Ovary (tissue), 7 donors: ENCODE measurements at regions not wholly inside any gene's neighbourhood (a gene's known extent, or its start where the extent isn't known, plus 50 kb on each side); places are given as distances from the start of the nearest gene placed in this dataset.

Experiments used
- DNase-seq, 5 donors: peaks; one replicate each; pipeline ENCODE4 v3.0.0-alpha.2; 2019 to 2020
- H3K27ac ChIP-seq, 2 donors: fragments of 200-600 bp; one replicate each; pipeline versions ENCODE4 v1.5.1 to v1.8.0; 2019 to 2022
- H3K27me3 ChIP-seq: fragments of 200-600 bp; one replicate; pipeline ENCODE4 v1.8.0; 2022
- H3K36me3 ChIP-seq: fragments of 200-600 bp; sonication (generic); one replicate; pipeline ENCODE4 v1.5.1; 2019
- H3K4me1 ChIP-seq: one replicate; pipeline ENCODE4 v1.8.1; 2013; ENCODE audit warnings: mild to moderate bottlenecking, moderate library complexity; ENCODE audit not compliant: insufficient read depth
- H3K4me3 ChIP-seq: fragments of 200-600 bp; sonication (generic); one replicate; pipeline ENCODE4 v1.5.1; 2017
- H3K9me3 ChIP-seq, 2 donors: fragments of 200-600 bp in 1 of 2; sonication (generic) in 1 of 2; one replicate each; pipeline versions ENCODE4 v1.5.1 to v1.8.1; 2013 to 2019; ENCODE audit warnings: mild to moderate bottlenecking in 1 of 2, moderate library complexity in 1 of 2
- EP300 ChIP-seq: sonication (generic); formaldehyde crosslinking; IDR thresholded peaks from one replicate; pipeline ENCODE4 v1.6.1; 2017; ENCODE audit warnings: antibody characterized with exemption
- POLR2A ChIP-seq: fragments of 450-650 bp; IDR thresholded peaks from one replicate; pipeline ENCODE4 v1.6.1; 2017; ENCODE audit warnings: antibody characterized with exemption, mild to moderate bottlenecking, moderate library complexity
- WGBS, 3 donors: extraction: QIAGEN DNeasy Blood & Tissue Kit in 1 of 3; methylation state at CpG; one replicate each; pipeline versions ENCODE4 v1.1.5 to v1.1.7; 2013 to 2017; 5-methylcytosine and 5-hydroxymethylcytosine counted together
- intact Hi-C, 4 donors: fragments of 100-400 bp; cut with DNase I; formaldehyde crosslinking; loops; one replicate each; pipeline versions ENCODE4 v1.11.0 to v1.15.1; 2022 to 2023
- TF ChIP-seq, protein P1 (sequence below), 3 donors: fragments of 450-650 bp in 2 of 3; fragments of 200-600 bp in 1 of 3; IDR thresholded peaks; one replicate each; pipeline versions ENCODE4 v1.5.1 to v1.8.0; 2016 to 2022; ENCODE audit warnings: antibody characterized with exemption in 3 of 3, mild to moderate bottlenecking in 1 of 3
- donor health status: DM: no; HTN: no; CAD: no; lungs with moderate emphysema.
- donor health status: DM: no; HTN: no; CAD: no.
- donor health status: Bipolar disorder and iron deficiency.
- donor health status: DM: no; HTN: no; CAD: no.
- donor health status: DM: yes; HTN: yes; CAD: no.

DNA sequence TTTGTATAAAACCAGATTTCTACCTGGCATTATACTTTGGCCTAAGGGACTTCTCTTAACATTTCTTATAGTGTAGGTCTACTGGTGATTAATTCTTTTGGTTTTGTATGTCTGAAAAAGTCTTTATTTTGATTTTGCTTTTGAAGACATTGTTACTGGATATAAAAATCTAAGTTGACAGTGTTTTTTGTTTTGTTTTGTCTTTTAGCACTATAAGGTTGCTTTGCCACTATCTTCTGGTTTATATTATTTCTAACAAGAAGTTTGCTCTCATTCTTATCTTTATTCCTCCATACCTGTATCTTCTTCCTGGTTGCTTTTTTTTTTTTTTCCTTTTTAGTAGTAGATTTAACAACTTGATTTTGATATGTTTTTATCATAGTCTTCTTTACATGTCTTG, 76.0 kb downstream of the ING2 start:
- no peak for DNase-seq
- no peaks in the 10 kb centered on the region for H3K9me3 ChIP-seq
- intact Hi-C loops = no loop called here
- no peak overlapping the region for H3K27ac ChIP-seq
- H3K4me1 ChIP-seq = peaks cover 6% of the 10 kb centered on the region
- TF ChIP-seq POLR2A (no peak), EP300 (no peak)
- TF ChIP-seq, protein P1, sequence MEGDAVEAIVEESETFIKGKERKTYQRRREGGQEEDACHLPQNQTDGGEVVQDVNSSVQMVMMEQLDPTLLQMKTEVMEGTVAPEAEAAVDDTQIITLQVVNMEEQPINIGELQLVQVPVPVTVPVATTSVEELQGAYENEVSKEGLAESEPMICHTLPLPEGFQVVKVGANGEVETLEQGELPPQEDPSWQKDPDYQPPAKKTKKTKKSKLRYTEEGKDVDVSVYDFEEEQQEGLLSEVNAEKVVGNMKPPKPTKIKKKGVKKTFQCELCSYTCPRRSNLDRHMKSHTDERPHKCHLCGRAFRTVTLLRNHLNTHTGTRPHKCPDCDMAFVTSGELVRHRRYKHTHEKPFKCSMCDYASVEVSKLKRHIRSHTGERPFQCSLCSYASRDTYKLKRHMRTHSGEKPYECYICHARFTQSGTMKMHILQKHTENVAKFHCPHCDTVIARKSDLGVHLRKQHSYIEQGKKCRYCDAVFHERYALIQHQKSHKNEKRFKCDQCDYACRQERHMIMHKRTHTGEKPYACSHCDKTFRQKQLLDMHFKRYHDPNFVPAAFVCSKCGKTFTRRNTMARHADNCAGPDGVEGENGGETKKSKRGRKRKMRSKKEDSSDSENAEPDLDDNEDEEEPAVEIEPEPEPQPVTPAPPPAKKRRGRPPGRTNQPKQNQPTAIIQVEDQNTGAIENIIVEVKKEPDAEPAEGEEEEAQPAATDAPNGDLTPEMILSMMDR (IDR thresholded peaks at IDR 0.05) = no peak
- no peak overlapping the region for H3K4me3 ChIP-seq
- no peaks in the 10 kb centered on the region for H3K27me3 ChIP-seq
- H3K36me3 ChIP-seq = no peaks in the 10 kb centered on the region

GRCh38 chr4:183586824-183587223, 72.2 kb downstream of the RWDD4 start:
- Histone ChIP-seq H3K9me3 (no peaks in the 10 kb centered on the region), H3K27me3 (no peaks in the 10 kb centered on the region), H3K27ac (no peak overlapping the region), H3K4me3 (no peak overlapping the region), H3K4me1 (peaks cover 2% of the 10 kb centered on the region), H3K36me3 (no peaks in the 10 kb centered on the region)
- WGBS, 3 donors = 86 to 89% (median 87%) methylated on average over 10 of the region's 10 CpGs
- no peak for TF ChIP-seq EP300
- TF ChIP-seq, protein P1 (IDR thresholded peaks at IDR 0.05) = no peak
- TF ChIP-seq POLR2A = no peak
- intact Hi-C loops = no loop called here
- DNase-seq = no peak

DNA sequence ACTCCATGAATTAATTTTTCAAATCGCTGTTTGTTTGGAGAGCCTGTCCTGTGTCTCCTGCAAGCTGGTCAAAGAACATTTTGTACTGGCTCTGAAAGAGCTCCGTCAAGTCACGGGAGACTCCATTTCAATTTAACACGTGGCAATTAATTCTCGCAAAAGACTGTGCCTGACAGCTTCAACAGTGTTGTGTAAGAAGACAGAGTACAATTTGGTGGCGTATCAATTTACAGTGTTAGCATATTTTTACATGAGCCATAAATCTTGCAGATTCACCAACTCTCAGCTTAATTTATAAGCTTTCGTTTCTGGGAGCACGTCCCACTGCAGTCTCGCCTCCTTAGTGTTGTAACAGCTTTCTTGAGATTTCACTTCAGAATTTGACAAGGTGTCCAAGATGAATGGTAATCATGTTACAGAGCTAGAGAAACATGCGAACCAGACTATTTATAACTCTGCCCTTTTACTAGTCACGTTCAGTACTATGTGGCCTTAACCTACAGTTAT, 70.8 kb downstream of the RWDD4 start:
- WGBS, 3 donors = 11 to 21% (median 12%) methylated on average over 11 of the region's 11 CpGs
- no peaks in the 10 kb centered on the region for H3K27me3 ChIP-seq
- H3K36me3 ChIP-seq = no peaks in the 10 kb centered on the region
- H3K9me3 ChIP-seq = no peaks in the 10 kb centered on the region
- intact Hi-C loops = no loop called here
- H3K4me3 ChIP-seq = no peak overlapping the region
- H3K4me1 ChIP-seq = peaks cover 2% of the 10 kb centered on the region
- peak overlapping the region in 1 of 2 donors; percentile 51 for H3K27ac ChIP-seq
- DNase-seq = peak in 1 of 5 donors; percentile 47
- TF ChIP-seq, protein P1 (IDR thresholded peaks at IDR 0.05) = no peak
- TF ChIP-seq EP300 = peak; percentile 73

- Histone ChIP-seq H3K27ac (peak overlapping the region in 1 of 2 donors; percentile 51), H3K4me3 (no peak overlapping the region)
- intact Hi-C loops = no loop called here
Measured at GRCh38 chr4:183588691-183589090, 70.3 kb downstream of the RWDD4 start.

More at GRCh38 chr4:183588691-183589090, 70.3 kb downstream of the RWDD4 start:
- H3K4me1 ChIP-seq = peaks cover 2% of the 10 kb centered on the region
- WGBS, 3 donors = 95 to 98% (median 97%) methylated on average over 3 of the region's 3 CpGs
- no peaks in the 10 kb centered on the region for H3K36me3 ChIP-seq
- no peaks in the 10 kb centered on the region for H3K27me3 ChIP-seq
- TF ChIP-seq POLR2A (no peak), EP300 (no peak)
- TF ChIP-seq, protein P1 (IDR thresholded peaks at IDR 0.05) = no peak
- DNase-seq = no peak
- H3K9me3 ChIP-seq = no peaks in the 10 kb centered on the region
